ELF-1 (cell line): ENCODE measurements at regions not wholly inside any gene's neighbourhood (a gene's known extent, or its start where the extent isn't known, plus 50 kb on each side); places are given as distances from the start of the nearest gene placed in this dataset.
A peak's percentile ranks its signal among the peaks of the same experiment; 100 is the strongest.

Experiments used
- DNase-seq: peaks from one replicate; pipeline ENCODE4 v3.0.0-alpha.2; 2016; ENCODE audit warnings: low read depth, low spot score

- no peak for DNase-seq
Observed at GRCh38 chr1:119302011-119302410, 66.6 kb upstream of the HAO2 start.

- no peak for DNase-seq
Observed at GRCh38 chr1:119308130-119308700, 60.4 kb upstream of the HAO2 start.

- DNase-seq, result no peak
Observed at GRCh38 chr1:119308806-119309205, 59.8 kb upstream of the HAO2 start.

- no peak for DNase-seq
Observed at GRCh38 chr1:119310301-119310700, 58.3 kb upstream of the HAO2 start.

GRCh38 chr1:119312500-119312899, 56.1 kb upstream of the HAO2 start:
- DNase-seq, result no peak

- no peak for DNase-seq
Observed at GRCh38 chr1:119314001-119314796, 54.4 kb upstream of the HAO2 start.

- DNase-seq, result peak; percentile 89
Observed at GRCh38 chr1:119316870-119317416, 51.6 kb upstream of the HAO2 start.

- no peak for DNase-seq
Observed at GRCh38 chr1:119318466-119319309, 49.9 kb upstream of the HAO2 start.
